Mesendoderm (in vitro differentiated cells): ENCODE measurements at regions not wholly inside any gene's neighbourhood (a gene's known extent, or its start where the extent isn't known, plus 50 kb on each side); places are given as distances from the start of the nearest gene placed in this dataset.
A peak's percentile ranks its signal among the peaks of the same experiment; 100 is the strongest.
"Not testable (repeated sequence)": the region's sequence is repeated elsewhere in the genome, so short reads cannot be mapped to it uniquely, and the experiment has no call there.

Source experiments
- DNase-seq: peaks from one replicate; pipeline ENCODE4 v3.0.0; 2013
- H2AK5ac ChIP-seq: 2 replicates; pipeline ENCODE4 v1.6.1; 2013; ENCODE audit warnings: low read length, inconsistent platforms
- H2BK120ac ChIP-seq: 2 replicates; pipeline ENCODE4 v1.6.1; 2013; ENCODE audit warnings: low read depth, mild to moderate bottlenecking, low read length, moderate library complexity, mixed read lengths
- H2BK15ac ChIP-seq: replicated peaks from 2 replicates; pipeline ENCODE4 v1.6.1; 2013; ENCODE audit warnings: low read depth, mild to moderate bottlenecking, moderate library complexity
- H2BK5ac ChIP-seq: 2 replicates; pipeline ENCODE4 v1.6.1; 2013; ENCODE audit warnings: low read length, inconsistent platforms
- H3K18ac ChIP-seq: 2 replicates; pipeline ENCODE4 v1.6.1; 2013; ENCODE audit warnings: mild to moderate bottlenecking, low read length, mixed read lengths
- H3K23ac ChIP-seq: one replicate; pipeline ENCODE4 v1.6.1; 2013; ENCODE audit warnings: low read length
- H3K27ac ChIP-seq: 2 replicates; pipeline ENCODE4 v1.5.1; 2013; ENCODE audit warnings: low read depth, mild to moderate bottlenecking, inconsistent platforms, low read length, moderate library complexity
- H3K27me3 ChIP-seq: 2 replicates; pipeline ENCODE4 v1.6.1; 2013; ENCODE audit warnings: low read length, control low read depth, mild to moderate bottlenecking, inconsistent platforms; ENCODE audit not compliant: insufficient read depth, poor library complexity
- H3K36me3 ChIP-seq: 2 replicates; pipeline ENCODE4 v1.6.1; 2013; ENCODE audit warnings: low read length, inconsistent platforms; ENCODE audit not compliant: control insufficient read depth, insufficient read depth
- H3K4ac ChIP-seq: one replicate; pipeline ENCODE4 v1.6.1; 2013; ENCODE audit warnings: low read depth, mild to moderate bottlenecking, low read length, moderate library complexity
- H3K4me1 ChIP-seq: 2 replicates; pipeline ENCODE4 v1.6.1; 2013; ENCODE audit warnings: low read depth, low read length, inconsistent platforms; ENCODE audit not compliant: control insufficient read depth
- H3K4me2 ChIP-seq: 2 replicates; pipeline ENCODE4 v1.6.1; 2013; ENCODE audit warnings: low read length
- H3K4me3 ChIP-seq: 2 replicates; pipeline ENCODE4 v1.5.1; 2013; ENCODE audit warnings: mild to moderate bottlenecking, low read length
- H3K56ac ChIP-seq: one replicate; pipeline ENCODE4 v1.6.1; 2013; ENCODE audit warnings: low read length
- H3K79me1 ChIP-seq: 2 replicates; pipeline ENCODE4 v1.6.1; 2013; ENCODE audit warnings: low read length, inconsistent platforms
- H3K79me2 ChIP-seq: 2 replicates; pipeline ENCODE4 v1.6.1; 2013; ENCODE audit warnings: mild to moderate bottlenecking, low read length; ENCODE audit not compliant: control insufficient read depth, insufficient read depth
- H3K9ac ChIP-seq: 2 replicates; pipeline ENCODE4 v1.6.1; 2013; ENCODE audit warnings: low read length, inconsistent platforms
- H4K5ac ChIP-seq: one replicate; pipeline ENCODE4 v1.6.1; 2013; ENCODE audit warnings: low read length
- H4K8ac ChIP-seq: one replicate; pipeline ENCODE4 v1.6.1; 2013; ENCODE audit warnings: low read depth, mild to moderate bottlenecking, control low read depth, low read length, moderate library complexity
- WGBS: extraction: QIAGEN DNeasy Blood & Tissue Kit; methylation state at CpG from one replicate; pipeline ENCODE4 v1.1.7; 2013; ENCODE audit warnings: low lambda C conversion rate, missing lambda C conversion rate; ENCODE audit not compliant: insufficient coverage; ENCODE audit errors: extremely low coverage; 5-methylcytosine and 5-hydroxymethylcytosine counted together

GRCh38 chr9:26221290-26221689, 543.0 kb upstream of the TUSC1 start:
- Histone ChIP-seq H3K18ac (no peak overlapping the region), H3K4ac (no peak overlapping the region), H3K23ac (no peak overlapping the region), H3K4me2 (no peak overlapping the region), H3K79me1 (no peaks in the 10 kb centered on the region), H3K4me3 (no peak overlapping the region), H2BK15ac (no peak overlapping the region), H2BK5ac (no peak overlapping the region), H4K8ac (no peak overlapping the region), H3K27me3 (no peaks in the 10 kb centered on the region), H2AK5ac (no peak overlapping the region), H3K4me1 (no peaks in the 10 kb centered on the region), H3K56ac (no peak overlapping the region), H4K5ac (no peak overlapping the region), H3K36me3 (no peaks in the 10 kb centered on the region), H3K27ac (no peak overlapping the region), H3K9ac (no peak overlapping the region), H3K79me2 (no peaks in the 10 kb centered on the region), H2BK120ac (no peak overlapping the region)
- no peak for DNase-seq

GRCh38 chr9:26220367-26220766, 542.1 kb upstream of the TUSC1 start:
- Histone ChIP-seq H3K36me3 (no peaks in the 10 kb centered on the region), H3K27ac (no peak overlapping the region), H2AK5ac (no peak overlapping the region), H3K9ac (no peak overlapping the region), H3K27me3 (no peaks in the 10 kb centered on the region), H2BK15ac (no peak overlapping the region), H3K56ac (no peak overlapping the region), H3K4me3 (no peak overlapping the region), H3K4me1 (no peaks in the 10 kb centered on the region), H3K79me2 (no peaks in the 10 kb centered on the region), H3K23ac (no peak overlapping the region), H3K79me1 (no peaks in the 10 kb centered on the region), H2BK5ac (no peak overlapping the region), H4K5ac (no peak overlapping the region), H3K4me2 (no peak overlapping the region), H4K8ac (no peak overlapping the region), H2BK120ac (no peak overlapping the region), H3K18ac (no peak overlapping the region), H3K4ac (no peak overlapping the region)
- no peak for DNase-seq

- no CpG with 5 or more reads among the region's 9 CpGs for WGBS
These were observed 541.7 kb upstream of the TUSC1 start for GRCh38 chr9:26219961-26220360.

GRCh38 chr9:26216702-26217101, 538.5 kb upstream of the TUSC1 start:
- Histone ChIP-seq H3K79me1 (no peaks in the 10 kb centered on the region), H3K23ac (no peak overlapping the region), H3K4me3 (no peak overlapping the region), H3K18ac (no peak overlapping the region), H3K4ac (no peak overlapping the region), H3K56ac (no peak overlapping the region), H2AK5ac (no peak overlapping the region), H3K36me3 (no peaks in the 10 kb centered on the region), H3K4me2 (no peak overlapping the region), H3K4me1 (no peaks in the 10 kb centered on the region), H3K79me2 (no peaks in the 10 kb centered on the region), H4K5ac (no peak overlapping the region), H4K8ac (no peak overlapping the region), H3K27me3 (no peaks in the 10 kb centered on the region), H2BK120ac (no peak overlapping the region), H3K27ac (no peak overlapping the region), H2BK15ac (no peak overlapping the region), H2BK5ac (no peak overlapping the region), H3K9ac (no peak overlapping the region)
- no CpG with 5 or more reads among the region's 1 CpG for WGBS
- no peak for DNase-seq

More at GRCh38 chr9:26219961-26220360, 541.7 kb upstream of the TUSC1 start:
- H3K27me3 ChIP-seq = no peaks in the 10 kb centered on the region
- no peaks in the 10 kb centered on the region for H3K79me1 ChIP-seq
- H2BK15ac ChIP-seq = no peak overlapping the region
- H2AK5ac ChIP-seq = no peak overlapping the region
- no peak overlapping the region for H3K9ac ChIP-seq
- H3K79me2 ChIP-seq = no peaks in the 10 kb centered on the region
- no peaks in the 10 kb centered on the region for H3K4me1 ChIP-seq
- no peak overlapping the region for H4K5ac ChIP-seq
- no peak overlapping the region for H4K8ac ChIP-seq
- H3K23ac ChIP-seq = no peak overlapping the region
- H3K27ac ChIP-seq = no peak overlapping the region
- H3K18ac ChIP-seq = peak overlapping the region; percentile 68
- no peaks in the 10 kb centered on the region for H3K36me3 ChIP-seq
- no peak overlapping the region for H2BK5ac ChIP-seq
- H3K4ac ChIP-seq = no peak overlapping the region
- no peak overlapping the region for H3K4me3 ChIP-seq
- no peak overlapping the region for H3K56ac ChIP-seq
- no peak for DNase-seq
- H3K4me2 ChIP-seq = no peak overlapping the region
- no peak overlapping the region for H2BK120ac ChIP-seq

GRCh38 chr9:26214713-26215444, 536.6 kb upstream of the TUSC1 start:
- H3K79me1 ChIP-seq, H3K23ac ChIP-seq, H3K9ac ChIP-seq, H3K56ac ChIP-seq, H3K4me2 ChIP-seq, H4K5ac ChIP-seq, H3K27ac ChIP-seq, DNase-seq, H2BK120ac ChIP-seq, H3K4me1 ChIP-seq, H2BK15ac ChIP-seq, H3K36me3 ChIP-seq, H3K79me2 ChIP-seq, H3K4me3 ChIP-seq, H3K27me3 ChIP-seq, H2BK5ac ChIP-seq, H4K8ac ChIP-seq, H3K4ac ChIP-seq, H2AK5ac ChIP-seq, H3K18ac ChIP-seq: not testable (repeated sequence)
- WGBS = no CpG with 5 or more reads among the region's 61 CpGs

- Histone ChIP-seq H3K23ac (no peak overlapping the region), H4K5ac (no peak overlapping the region), H3K4me3 (no peak overlapping the region), H4K8ac (no peak overlapping the region), H3K18ac (no peak overlapping the region), H3K79me1 (no peaks in the 10 kb centered on the region), H3K27me3 (no peaks in the 10 kb centered on the region), H3K27ac (no peak overlapping the region), H2AK5ac (no peak overlapping the region), H2BK120ac (no peak overlapping the region), H2BK15ac (no peak overlapping the region), H3K4me1 (no peaks in the 10 kb centered on the region), H3K56ac (no peak overlapping the region), H3K4ac (no peak overlapping the region), H3K79me2 (no peaks in the 10 kb centered on the region), H2BK5ac (no peak overlapping the region), H3K4me2 (no peak overlapping the region), H3K36me3 (no peaks in the 10 kb centered on the region), H3K9ac (no peak overlapping the region)
- DNase-seq = peak; percentile 2
- no CpG with 5 or more reads among the region's 6 CpGs for WGBS
These were observed 532.2 kb upstream of the TUSC1 start for GRCh38 chr9:26210338-26210851.
